NCI-H1694 (cell line): ENCODE measurements at regions not wholly inside any gene's neighbourhood (a gene's known extent, or its start where the extent isn't known, plus 50 kb on each side); places are given as distances from the start of the nearest gene placed in this dataset.
"Not testable (repeated sequence)": the region's sequence is repeated elsewhere in the genome, so short reads cannot be mapped to it uniquely, and the experiment has no call there.

ENCODE experiments used
- DNase-seq: peaks from one replicate; lab custom pipeline; 2025; lab: John Stamatoyannopoulos, UW

GRCh38 chr21:32090956-32091355, 187.9 kb downstream of the MIS18A start:
- DNase-seq, result no peak

DNA sequence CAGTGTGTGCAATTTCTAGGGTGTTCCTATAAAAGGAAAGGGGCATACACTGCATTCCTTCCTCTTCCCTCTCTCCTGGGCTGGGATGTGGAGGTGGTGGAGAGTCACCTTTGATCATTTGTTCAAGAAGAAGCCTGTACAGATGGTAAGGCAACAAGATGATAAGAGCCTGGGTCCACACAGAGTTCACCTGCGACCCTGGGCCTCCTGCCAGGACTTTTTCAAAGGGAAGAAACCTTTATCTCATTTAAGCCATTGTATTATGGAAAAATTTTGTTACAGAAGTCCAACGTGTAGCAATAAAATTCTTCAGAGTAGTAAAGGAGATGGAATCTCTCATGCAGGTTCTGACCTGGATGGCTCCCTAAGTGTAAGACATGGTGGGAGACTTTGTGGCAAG, 189.1 kb downstream of the MIS18A start:
- no peak for DNase-seq

DNA sequence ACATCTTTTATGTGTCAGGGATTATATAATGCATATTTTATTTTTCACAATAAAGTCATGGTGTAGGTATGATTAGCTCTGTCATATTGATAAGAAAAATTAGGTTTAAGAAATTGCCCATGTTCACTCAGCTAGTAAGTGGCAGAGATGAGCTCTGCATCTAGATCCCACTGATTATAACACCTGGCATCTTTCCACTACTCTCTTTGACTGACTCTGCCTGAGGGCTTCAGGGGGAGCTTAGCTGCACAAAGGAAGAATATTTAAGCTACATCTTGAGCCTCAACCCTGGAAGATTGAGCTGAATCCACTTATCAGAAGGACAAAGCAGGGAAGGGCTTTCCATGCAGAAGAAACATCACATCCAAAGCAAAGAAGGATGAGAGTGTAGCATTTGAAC, 190.4 kb downstream of the MIS18A start:
- no peak for DNase-seq

GRCh38 chr21:32087447-32087846, 191.4 kb downstream of the MIS18A start:
- no peak for DNase-seq

DNA sequence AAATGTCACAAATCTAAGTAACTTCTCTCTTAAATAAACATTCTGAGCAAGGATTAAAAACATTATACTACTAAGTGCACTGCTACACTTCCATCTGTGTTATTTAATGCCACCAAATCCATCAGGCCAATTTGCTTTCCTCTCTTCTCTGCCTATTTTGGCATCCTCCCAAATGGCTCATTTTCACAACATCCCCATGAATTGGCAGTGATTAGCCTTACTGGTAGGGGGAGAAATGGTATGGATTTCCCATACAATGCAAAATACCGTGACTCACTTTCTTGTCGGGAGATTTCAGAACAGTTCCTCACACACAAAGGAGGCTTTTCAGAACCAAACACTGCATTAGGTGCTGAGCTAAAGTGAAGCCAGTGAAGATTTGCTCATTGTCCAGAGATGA, 195.7 kb downstream of the MIS18A start:
- peak; percentile 93 for DNase-seq

GRCh38 chr21:32082466-32082865, 196.4 kb downstream of the MIS18A start:
- DNase-seq, result no peak

DNA sequence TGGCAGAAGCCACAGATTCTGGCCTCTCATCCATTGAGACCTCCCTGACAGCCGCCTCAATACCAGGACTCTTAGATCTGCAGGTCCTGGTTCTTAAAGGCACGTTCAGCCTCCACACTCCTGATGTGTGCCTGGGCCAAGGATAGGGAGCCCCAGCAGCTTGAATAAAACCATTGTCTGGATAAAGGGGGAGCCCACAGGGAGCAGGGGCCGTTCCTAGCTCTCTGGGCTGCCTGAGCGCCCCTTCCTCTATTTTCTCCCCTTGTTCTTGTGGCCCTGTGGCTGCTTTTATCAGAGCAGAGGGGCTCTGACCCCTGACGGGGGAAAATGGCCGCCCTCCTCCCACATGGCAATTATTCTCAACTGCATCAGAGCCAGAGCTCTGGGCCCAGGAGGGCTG, 200.8 kb downstream of the HUNK start:
- DNase-seq, result no peak

DNA sequence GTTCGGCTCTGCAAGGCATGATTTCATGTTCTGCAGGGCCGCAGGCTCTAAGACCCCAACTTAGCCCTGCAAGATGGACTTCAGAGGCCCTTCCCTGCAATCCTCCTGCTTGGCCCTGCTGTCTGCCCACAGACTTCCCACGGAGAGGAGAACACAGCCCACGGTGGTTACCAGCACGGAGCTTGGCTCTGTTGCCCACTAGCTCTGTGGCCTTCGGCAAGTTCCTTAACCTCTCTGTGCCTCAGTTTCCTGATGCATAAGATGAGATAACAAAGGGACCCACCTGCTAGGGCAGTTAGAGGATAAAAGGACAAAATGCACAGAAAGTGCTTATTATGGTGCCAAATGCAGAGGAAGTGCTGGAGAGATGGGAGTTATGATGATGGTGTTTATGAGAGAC, 200.4 kb downstream of the HUNK start:
- DNase-seq, result no peak

DNA sequence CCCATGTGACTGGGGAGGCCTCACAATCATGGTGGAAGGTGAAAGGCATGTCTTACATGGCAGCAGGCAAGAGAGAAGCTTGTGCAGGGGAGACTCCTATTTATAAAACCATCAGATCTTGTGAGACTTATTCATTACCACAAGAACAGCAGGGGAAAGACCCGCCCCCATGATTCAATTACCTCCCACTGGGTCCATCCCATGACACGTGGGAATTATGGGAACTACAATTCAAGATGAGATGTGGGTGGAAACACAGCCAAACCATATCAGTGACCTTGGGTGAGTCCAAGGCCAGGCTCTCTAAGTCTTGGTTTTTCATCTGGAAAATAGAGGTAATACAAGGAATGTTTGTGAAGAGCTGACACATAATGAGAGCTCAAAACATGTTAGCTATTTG, 198.8 kb downstream of the HUNK start:
- not testable (repeated sequence) for DNase-seq

DNA sequence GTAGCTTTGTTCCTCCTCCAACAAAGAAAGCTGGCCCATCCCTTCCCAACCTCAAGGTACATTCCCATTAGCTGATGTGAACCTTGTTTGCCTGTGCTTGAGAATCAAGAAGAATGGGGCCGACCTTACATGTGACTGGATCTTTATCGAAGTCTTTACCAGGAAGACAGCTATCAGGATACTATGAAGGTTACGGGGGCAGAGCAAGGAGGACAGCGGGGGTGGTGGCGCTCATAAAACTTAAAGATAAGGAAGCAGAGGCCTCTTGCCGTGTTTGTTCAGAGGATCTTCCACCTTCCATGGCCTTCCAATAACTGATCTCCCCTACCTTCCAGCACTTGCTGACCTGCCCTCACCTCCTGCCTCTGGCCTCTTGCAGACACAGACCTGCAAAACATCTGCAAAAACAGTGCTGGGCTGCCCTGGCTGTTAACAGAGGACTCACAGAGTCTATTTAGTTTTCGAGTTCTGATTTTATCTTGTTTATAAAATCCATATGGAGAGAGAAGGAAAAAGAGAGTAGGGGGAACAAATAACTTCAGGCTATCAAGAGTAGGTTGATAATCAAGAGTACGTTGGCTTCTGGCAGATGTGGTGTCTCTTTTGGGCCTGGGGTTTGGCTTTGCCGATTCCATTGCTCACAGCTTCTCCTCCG, 198.0 kb downstream of the HUNK start:
- DNase-seq, result no peak

- no peak for DNase-seq
Observed at GRCh38 chr21:32070126-32070525, 197.3 kb downstream of the HUNK start.

- DNase-seq, result no peak
Observed at GRCh38 chr21:32065654-32066053, 192.8 kb downstream of the HUNK start.

DNA sequence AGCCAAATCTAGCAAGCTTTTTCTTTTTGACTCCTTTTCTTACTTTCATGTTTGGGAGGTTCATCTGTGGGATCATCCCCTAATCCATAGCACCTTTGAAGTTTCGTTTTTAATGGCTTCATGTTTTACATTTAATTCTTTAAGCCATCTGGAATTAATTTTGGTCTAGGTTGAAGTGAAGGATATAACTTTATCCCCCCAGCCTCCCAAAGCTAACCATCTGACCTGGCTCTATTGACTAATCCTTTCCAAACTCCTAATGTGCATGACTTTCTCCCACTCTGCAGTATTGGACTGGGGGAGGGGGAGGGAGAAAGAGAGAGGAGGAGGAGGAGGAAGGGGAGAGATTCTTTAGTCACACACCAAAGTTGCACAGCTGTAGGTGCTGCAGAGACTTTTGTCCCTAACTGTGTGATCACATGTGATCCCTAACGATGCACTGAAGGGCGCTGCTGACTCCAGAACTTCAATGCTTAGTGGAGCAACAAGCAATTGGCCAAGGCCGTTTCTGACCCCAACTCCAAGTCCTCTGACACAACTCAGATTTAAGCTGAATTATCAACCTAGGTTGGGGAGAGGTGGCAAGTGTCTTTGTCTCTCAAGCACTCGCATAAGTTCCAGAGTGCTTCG, 191.6 kb downstream of the HUNK start:
- DNase-seq, result no peak

GRCh38 chr21:32062591-32063227, 189.9 kb downstream of the HUNK start:
- DNase-seq, result no peak

DNA sequence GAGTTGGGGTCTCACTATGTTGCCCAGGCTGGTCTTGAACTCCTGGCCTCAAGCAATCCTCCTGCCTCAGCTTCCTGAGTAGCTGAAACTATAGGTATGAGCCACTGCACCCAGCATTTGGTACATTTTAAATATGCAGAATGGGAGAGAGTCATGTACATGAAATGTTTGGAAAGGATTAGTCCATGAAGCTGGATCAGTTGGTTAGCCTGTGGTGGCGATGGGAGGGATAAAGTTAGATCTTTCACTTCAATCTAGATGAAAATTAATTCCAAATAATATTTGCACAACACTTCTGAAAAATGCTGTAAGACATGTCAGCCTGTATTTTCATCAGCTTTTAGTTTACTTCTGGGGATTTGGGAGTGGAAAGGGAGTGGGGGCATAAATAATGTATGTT, 188.9 kb downstream of the HUNK start:
- no peak for DNase-seq

GRCh38 chr21:32056791-32057190, 184.0 kb downstream of the HUNK start:
- no peak for DNase-seq

DNA sequence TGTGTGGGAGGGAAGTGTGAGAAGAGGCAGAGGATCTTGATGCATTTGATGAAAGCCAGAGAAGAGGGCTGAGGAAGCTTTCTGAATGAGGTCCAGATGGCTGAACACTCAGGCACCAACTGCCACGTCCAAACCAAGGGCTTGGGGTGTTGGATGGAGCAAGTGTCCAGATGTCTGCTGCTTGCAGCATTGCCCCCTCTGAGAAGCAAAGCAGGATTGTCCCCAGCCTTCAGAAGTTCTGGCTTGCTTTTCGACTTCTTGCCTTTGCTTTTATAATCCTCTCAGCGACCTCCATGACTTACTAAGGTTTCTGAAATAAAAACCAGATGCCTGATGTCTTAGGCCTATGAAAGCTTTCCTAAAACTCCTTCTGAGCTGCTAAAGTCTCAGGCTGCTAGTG, 182.5 kb downstream of the HUNK start:
- peak; percentile 13 for DNase-seq
